ENCODE measurements at regions not wholly inside any gene's neighbourhood (a gene's known extent, or its start where the extent isn't known, plus 50 kb on each side); places are given as distances from the start of the nearest gene placed in this dataset.

DNA sequence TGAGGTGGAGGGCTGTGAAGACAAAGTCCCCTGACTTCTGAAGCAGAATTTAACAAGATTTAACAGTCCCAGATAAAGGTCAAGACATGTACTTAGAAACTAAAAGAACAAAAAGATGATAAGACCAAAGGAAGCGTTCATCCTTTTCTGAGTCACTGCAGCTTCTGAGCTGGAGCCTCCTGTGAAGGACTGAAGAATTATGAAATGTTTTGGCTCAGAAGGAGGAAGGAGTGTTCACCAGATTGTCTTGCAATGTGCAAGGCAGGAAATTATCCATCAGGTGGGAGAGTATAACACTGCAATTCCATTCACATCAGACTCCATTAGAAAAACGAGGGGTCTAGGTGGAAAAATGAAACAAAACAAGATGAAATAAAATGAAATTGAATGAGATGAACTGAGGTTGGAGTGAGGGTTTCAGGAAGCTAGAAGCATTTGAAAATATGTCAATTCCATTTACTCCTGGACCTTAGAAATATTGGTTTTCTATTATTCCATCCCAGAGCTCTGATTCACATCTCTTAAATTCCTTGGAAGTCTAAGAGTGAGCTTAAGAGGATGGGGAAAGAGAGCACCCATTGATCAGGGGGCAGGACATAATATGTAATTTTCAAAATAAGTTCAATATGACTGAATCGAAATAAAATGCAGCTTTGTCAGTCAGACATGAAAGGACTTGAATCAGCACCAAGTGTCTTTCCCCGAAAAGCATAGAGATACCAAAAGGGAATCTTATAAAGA, 186.1 kb upstream of the LNX1 start:
- peak; percentile 88 for ATAC-seq (ENCODE audit: low FRiP score)
- TF ChIP-seq CTCF (IDR thresholded peaks at IDR 0.05): no peak
- DNase-seq (ENCODE audit: low spot score): no peak

- ATAC-seq (ENCODE audit: low FRiP score) (no peak), DNase-seq (ENCODE audit: low spot score) (no peak)
- no peak for TF ChIP-seq CTCF (IDR thresholded peaks at IDR 0.05)
Observed at GRCh38 chr4:53776141-53776540, 184.9 kb upstream of the LNX1 start.

- TF ChIP-seq CTCF (IDR thresholded peaks at IDR 0.05): no peak
- ATAC-seq (ENCODE audit: low FRiP score) (no peak), DNase-seq (ENCODE audit: low spot score) (no peak)
Observed at GRCh38 chr4:53775381-53775780, 184.1 kb upstream of the LNX1 start.

DNA sequence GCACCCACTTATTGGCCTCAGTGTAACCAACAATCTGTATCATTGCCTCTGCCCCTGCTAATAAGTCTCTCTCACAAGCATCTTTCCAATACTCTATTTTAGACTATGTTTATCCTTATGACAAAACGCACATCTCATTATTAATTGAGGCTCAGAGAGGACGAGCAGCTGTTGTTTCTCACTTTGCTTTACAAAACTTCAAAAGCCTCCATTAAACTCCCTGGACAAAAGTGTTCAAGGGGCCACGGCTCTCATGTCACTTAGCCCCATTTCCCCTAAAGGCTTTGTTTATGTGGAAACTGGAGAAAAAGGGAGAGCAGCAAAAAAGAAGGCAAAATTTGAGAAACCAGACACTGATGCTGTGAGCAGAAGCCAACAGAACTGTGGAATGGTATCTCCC, 180.0 kb upstream of the LNX1 start:
- ATAC-seq (ENCODE audit: low FRiP score) (no peak), DNase-seq (ENCODE audit: low spot score) (no peak)
- TF ChIP-seq CTCF (IDR thresholded peaks at IDR 0.05): no peak

DNA sequence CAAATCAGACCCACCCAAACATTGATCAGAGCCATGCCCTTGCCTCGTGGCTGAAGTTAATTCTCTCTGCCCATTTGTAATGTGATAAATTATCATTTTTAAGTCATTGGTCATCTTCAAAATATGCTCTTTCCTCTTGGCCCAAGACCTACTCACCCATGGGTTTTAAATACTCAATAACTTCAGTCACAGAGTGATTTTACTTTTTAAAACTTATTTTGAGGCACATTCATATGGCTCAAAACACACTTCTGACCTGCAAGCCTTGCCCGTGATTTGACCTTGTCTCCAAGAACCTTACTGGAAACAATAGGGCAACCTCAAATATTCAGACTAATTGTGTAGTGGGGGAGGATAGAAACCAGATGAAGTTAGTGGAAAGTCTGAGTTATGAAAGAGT, 176.2 kb upstream of the LNX1 start:
- ATAC-seq (ENCODE audit: low FRiP score): no peak
- DNase-seq (ENCODE audit: low spot score): no peak
- no peak for TF ChIP-seq CTCF (IDR thresholded peaks at IDR 0.05)

DNA sequence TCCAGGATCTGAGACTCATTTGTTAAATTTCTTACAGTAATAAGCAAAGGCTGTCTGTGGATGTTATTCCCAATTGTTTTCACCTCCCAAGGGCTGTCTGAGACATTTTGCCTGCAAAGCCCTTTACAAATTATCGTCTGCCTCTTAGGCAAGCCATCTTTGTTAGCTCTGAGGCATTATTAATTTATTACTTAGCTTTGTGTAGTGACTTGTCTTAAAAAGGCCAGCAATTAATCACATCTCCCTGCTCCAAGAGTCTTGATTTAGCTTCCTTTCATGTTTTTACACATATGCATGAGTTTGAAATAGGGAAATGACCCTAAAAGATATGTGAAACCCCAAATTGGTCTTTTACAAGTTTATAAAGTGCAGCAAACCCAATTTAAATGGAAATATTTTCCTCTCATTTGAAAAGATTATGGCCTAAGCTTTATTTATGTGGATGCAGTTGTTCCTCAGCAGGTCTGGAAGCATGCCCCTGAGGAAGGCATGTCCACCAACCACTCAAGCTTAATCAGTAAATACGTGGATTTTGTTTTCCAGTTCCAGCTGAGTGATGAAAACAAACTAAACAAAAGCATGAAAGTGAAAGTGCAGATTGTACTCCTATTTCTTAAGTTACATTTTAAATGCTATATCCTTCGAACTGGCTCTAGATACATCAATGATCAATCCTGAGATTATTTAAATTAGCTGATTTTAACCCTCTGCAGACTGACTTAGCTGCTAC, 173.6 kb upstream of the LNX1 start:
- ATAC-seq (ENCODE audit: low FRiP score) (peak; percentile 29), DNase-seq (ENCODE audit: low spot score) (no peak)
- TF ChIP-seq CTCF (IDR thresholded peaks at IDR 0.05): no peak

Data from omental fat pad (tissue), 3 donors.